ENCODE measurements at regions not wholly inside any gene's neighbourhood (a gene's known extent, or its start where the extent isn't known, plus 50 kb on each side); places are given as distances from the start of the nearest gene placed in this dataset.

GRCh38 chr5:154577416-154577815 is 99.4 kb upstream of the HAND1 start:
- TF ChIP-seq, protein P1, sequence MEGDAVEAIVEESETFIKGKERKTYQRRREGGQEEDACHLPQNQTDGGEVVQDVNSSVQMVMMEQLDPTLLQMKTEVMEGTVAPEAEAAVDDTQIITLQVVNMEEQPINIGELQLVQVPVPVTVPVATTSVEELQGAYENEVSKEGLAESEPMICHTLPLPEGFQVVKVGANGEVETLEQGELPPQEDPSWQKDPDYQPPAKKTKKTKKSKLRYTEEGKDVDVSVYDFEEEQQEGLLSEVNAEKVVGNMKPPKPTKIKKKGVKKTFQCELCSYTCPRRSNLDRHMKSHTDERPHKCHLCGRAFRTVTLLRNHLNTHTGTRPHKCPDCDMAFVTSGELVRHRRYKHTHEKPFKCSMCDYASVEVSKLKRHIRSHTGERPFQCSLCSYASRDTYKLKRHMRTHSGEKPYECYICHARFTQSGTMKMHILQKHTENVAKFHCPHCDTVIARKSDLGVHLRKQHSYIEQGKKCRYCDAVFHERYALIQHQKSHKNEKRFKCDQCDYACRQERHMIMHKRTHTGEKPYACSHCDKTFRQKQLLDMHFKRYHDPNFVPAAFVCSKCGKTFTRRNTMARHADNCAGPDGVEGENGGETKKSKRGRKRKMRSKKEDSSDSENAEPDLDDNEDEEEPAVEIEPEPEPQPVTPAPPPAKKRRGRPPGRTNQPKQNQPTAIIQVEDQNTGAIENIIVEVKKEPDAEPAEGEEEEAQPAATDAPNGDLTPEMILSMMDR (IDR thresholded peaks at IDR 0.05; ENCODE audit: poor library complexity, severe bottlenecking), result no peak
- TF ChIP-seq, protein P2, sequence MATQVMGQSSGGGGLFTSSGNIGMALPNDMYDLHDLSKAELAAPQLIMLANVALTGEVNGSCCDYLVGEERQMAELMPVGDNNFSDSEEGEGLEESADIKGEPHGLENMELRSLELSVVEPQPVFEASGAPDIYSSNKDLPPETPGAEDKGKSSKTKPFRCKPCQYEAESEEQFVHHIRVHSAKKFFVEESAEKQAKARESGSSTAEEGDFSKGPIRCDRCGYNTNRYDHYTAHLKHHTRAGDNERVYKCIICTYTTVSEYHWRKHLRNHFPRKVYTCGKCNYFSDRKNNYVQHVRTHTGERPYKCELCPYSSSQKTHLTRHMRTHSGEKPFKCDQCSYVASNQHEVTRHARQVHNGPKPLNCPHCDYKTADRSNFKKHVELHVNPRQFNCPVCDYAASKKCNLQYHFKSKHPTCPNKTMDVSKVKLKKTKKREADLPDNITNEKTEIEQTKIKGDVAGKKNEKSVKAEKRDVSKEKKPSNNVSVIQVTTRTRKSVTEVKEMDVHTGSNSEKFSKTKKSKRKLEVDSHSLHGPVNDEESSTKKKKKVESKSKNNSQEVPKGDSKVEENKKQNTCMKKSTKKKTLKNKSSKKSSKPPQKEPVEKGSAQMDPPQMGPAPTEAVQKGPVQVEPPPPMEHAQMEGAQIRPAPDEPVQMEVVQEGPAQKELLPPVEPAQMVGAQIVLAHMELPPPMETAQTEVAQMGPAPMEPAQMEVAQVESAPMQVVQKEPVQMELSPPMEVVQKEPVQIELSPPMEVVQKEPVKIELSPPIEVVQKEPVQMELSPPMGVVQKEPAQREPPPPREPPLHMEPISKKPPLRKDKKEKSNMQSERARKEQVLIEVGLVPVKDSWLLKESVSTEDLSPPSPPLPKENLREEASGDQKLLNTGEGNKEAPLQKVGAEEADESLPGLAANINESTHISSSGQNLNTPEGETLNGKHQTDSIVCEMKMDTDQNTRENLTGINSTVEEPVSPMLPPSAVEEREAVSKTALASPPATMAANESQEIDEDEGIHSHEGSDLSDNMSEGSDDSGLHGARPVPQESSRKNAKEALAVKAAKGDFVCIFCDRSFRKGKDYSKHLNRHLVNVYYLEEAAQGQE (IDR thresholded peaks at IDR 0.05; ENCODE audit: borderline replicate concordance), result no peak
- TF ChIP-seq EZH2 (IDR thresholded peaks at IDR 0.05; ENCODE audit: borderline replicate concordance, insufficient read depth, low read length, poor library complexity, severe bottlenecking) (no peak), POLR2AphosphoS5 (IDR thresholded peaks at IDR 0.05) (no peak)
